M059J (cell line): ENCODE measurements at regions not wholly inside any gene's neighbourhood (a gene's known extent, or its start where the extent isn't known, plus 50 kb on each side); places are given as distances from the start of the nearest gene placed in this dataset.
A peak's percentile ranks its signal among the peaks of the same experiment; 100 is the strongest.
"Not testable (repeated sequence)": the region's sequence is repeated elsewhere in the genome, so short reads cannot be mapped to it uniquely, and the experiment has no call there.

Experiments
- DNase-seq: peaks from one replicate; pipeline ENCODE4 v3.0.0-alpha.2; 2012; ENCODE audit warnings: low read depth

DNA sequence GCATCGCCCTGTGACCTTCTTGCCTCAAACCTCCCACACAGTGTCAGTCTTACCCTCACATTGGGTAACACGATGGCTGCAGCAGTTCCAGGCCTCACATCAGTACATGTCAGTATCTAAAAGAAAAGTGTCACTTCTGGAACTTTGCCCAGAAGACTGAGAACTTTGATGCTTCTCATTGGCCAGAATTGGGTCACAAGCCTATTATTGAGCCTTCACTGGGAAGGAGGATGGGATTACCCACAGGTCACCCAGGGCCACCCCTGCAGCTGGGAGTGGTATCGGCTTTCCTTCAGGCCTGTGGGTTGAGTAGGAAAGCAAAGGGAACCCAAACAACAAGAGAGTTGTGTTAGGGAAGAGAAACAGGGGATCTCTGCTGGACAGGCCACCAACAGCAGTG lies 111.5 kb downstream of the NPY start:
- DNase-seq, result no peak

- DNase-seq, result not testable (repeated sequence)
Observed at GRCh38 chr7:24396387-24396786, 112.4 kb downstream of the NPY start.

- DNase-seq, result peak; percentile 41
Observed at GRCh38 chr7:24401628-24402593, 117.9 kb downstream of the NPY start.

DNA sequence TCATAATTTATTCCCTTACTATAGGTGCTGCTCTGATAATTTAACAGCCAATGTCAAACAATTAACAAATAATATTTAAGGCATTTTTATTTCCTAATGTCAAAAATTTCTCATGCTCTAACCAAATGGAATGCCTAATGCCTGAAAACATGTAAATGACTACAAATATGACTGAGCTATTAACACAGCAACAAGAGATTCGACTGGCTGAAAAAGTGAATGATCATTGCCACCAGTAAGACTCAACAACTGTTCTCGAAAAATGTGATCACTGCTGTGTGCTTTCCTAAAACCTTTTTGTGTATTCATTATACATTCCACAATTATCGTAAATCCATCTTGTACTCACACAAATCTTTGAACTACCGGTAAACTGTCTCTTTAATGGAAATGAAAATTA lies 118.7 kb downstream of the NPY start:
- no peak for DNase-seq

- no peak for DNase-seq
Observed at GRCh38 chr7:24403557-24403956, 119.6 kb downstream of the NPY start.

- no peak for DNase-seq
Observed at GRCh38 chr7:24404315-24404714, 120.3 kb downstream of the NPY start.

DNA sequence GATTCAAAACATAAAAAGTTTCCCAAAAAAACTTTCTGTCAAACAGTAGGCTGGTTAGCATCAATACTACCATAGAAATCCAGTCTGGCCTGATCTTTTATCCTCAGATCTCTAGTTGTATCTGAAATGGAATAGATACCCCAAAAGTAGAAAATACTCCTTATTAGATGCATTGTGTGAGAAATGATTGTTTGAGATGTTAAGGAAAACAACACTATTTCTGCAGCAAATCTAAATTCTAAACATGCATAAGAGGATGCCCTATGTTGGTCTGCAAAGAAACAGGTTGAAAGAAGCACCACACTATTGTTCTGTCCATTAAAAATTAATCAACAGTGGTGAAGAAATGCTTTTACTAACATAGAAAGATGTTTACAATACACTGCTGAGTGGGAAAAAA lies 121.0 kb downstream of the NPY start:
- DNase-seq, result no peak

GRCh38 chr7:24406053-24406788 lies 122.2 kb downstream of the NPY start:
- no peak for DNase-seq

GRCh38 chr7:24406789-24407299 lies 122.9 kb downstream of the NPY start:
- DNase-seq, result no peak

DNA sequence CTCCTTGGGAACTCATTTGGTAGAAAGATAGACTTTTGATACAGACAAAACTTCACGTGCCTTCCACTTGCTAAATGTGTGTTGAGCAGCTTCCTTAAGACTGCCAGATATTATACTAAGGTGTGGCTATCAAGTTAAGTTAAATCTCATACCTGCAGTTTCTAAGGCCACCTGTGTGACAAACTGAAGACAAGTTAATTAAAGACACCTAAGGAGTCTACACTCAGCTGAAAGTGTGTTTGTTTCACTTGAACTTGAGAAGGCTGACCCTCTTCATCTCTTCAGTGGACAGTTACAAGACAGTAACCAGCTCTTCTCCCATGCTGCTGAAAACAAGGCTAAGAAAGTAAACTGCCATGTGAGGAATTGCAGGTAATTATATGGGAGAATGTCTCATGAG lies 124.0 kb downstream of the NPY start:
- no peak for DNase-seq

- DNase-seq, result no peak
Observed at GRCh38 chr7:24408798-24409430, 124.9 kb downstream of the NPY start.

- no peak for DNase-seq
Observed at GRCh38 chr7:24409431-24410024, 125.5 kb downstream of the NPY start.

DNA sequence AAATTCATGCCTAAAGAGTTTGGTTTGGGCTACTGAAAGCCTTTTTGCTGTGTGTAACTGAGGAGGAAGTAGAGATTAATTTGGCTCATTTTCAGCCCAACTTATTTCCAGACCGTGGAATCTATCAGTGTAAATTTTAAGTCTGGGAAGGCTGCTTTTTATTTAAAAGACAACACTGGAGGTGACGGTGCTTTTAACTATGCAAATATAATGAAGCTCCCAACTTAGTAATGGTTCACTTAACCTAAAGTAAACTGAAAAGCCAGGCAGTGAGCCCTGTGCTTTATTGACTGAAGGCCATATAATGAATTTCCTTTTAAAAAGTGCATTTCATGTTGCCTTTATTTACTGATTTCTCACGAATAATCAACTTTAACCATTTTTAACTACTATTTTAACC lies 127.2 kb downstream of the NPY start:
- peak; percentile 4 for DNase-seq

- no peak for DNase-seq
Observed at GRCh38 chr7:24417526-24418120, 133.6 kb downstream of the NPY start.

GRCh38 chr7:24419077-24419476 lies 135.1 kb downstream of the NPY start:
- DNase-seq, result peak; percentile 7

DNA sequence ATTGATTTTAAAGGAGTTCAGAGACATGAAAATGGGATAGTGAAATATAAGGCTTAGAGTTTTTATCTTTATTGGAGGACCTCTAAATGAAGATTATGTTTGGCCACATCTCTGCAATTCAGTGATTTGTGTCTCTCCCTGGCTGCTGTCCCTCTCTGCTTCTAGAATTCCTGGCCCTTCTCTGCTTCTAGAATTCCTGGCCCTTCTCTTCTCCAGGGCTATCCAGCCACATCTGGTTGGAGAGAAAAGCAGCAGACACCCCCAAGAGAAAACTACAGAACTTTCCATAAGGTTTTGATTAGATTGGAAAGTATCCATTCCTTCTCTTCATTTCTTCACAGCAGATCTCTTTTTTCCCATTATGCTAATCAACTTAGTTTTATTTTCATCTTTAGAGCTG lies 135.5 kb downstream of the NPY start:
- no peak for DNase-seq

GRCh38 chr7:24422441-24423010 lies 138.5 kb downstream of the NPY start:
- no peak for DNase-seq

GRCh38 chr7:24425664-24426063 lies 141.7 kb downstream of the NPY start:
- no peak for DNase-seq

GRCh38 chr7:24427048-24427447 lies 143.1 kb downstream of the NPY start:
- no peak for DNase-seq

- no peak for DNase-seq
Observed at GRCh38 chr7:24428676-24429075, 144.6 kb upstream of the PALS2 start.

DNA sequence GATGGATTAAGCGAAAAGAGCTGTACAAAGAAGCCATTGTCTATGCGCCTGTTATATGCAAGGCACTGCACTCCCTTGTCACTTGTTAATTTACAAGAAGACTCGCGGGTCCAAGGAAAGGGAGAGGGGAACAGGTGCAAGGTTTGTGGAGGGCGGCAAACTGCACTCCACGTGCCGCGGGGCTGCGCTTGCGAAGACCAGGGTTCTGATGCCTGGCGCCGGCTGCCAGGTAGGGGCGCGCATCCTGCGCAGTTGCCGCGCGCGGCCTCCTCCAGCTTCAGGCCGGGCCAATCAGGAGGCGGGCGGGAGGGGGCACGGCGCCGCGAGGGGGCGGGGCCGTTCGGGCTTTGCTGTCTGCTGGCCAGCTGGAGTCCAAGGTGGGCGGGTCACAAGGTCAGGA lies 140.6 kb upstream of the PALS2 start:
- no peak for DNase-seq
